ENCODE measurements at regions not wholly inside any gene's neighbourhood (a gene's known extent, or its start where the extent isn't known, plus 50 kb on each side); places are given as distances from the start of the nearest gene placed in this dataset.

- TF ChIP-seq, protein P1, sequence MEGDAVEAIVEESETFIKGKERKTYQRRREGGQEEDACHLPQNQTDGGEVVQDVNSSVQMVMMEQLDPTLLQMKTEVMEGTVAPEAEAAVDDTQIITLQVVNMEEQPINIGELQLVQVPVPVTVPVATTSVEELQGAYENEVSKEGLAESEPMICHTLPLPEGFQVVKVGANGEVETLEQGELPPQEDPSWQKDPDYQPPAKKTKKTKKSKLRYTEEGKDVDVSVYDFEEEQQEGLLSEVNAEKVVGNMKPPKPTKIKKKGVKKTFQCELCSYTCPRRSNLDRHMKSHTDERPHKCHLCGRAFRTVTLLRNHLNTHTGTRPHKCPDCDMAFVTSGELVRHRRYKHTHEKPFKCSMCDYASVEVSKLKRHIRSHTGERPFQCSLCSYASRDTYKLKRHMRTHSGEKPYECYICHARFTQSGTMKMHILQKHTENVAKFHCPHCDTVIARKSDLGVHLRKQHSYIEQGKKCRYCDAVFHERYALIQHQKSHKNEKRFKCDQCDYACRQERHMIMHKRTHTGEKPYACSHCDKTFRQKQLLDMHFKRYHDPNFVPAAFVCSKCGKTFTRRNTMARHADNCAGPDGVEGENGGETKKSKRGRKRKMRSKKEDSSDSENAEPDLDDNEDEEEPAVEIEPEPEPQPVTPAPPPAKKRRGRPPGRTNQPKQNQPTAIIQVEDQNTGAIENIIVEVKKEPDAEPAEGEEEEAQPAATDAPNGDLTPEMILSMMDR (IDR thresholded peaks at IDR 0.05): no peak
- TF ChIP-seq POLR2AphosphoS5 (IDR thresholded peaks at IDR 0.05): no peak
- no peak for TF ChIP-seq POLR2A (IDR thresholded peaks at IDR 0.05)
Observed at GRCh38 chr14:101184572-101184971, 281.1 kb upstream of the RTL1 start.

Data from prostate gland (tissue), 2 donors.